ENCODE measurements at regions not wholly inside any gene's neighbourhood (a gene's known extent, or its start where the extent isn't known, plus 50 kb on each side); places are given as distances from the start of the nearest gene placed in this dataset.
"Not testable (repeated sequence)": the region's sequence is repeated elsewhere in the genome, so short reads cannot be mapped to it uniquely, and the experiment has no call there.

DNA sequence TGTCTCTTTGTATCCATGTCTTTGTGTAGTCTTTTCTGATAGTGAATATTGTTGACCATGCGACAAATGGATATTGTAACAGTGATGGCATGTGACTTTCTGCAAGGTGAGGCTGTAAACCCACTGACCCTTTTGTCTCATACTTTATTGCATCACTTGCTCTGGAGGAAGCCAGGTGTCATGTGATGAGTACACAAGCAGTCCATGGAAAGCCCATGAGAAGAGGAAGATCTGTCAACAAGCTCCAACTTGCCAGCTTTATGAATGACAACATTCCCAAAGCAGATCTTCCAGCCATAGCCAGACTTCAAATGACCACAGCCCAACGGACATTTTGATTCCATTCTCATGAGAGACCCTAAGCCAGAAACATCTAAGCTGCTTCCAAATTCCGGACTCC is 450.1 kb upstream of the ACTBL2 start:
- H3K27me3 ChIP-seq (ENCODE audit: control insufficient read depth, low read length) = no peaks in the 10 kb centered on the region
- no peaks in the 10 kb centered on the region for H3K36me3 ChIP-seq (ENCODE audit: control insufficient read depth, low read length)
- TF ChIP-seq, protein P1, sequence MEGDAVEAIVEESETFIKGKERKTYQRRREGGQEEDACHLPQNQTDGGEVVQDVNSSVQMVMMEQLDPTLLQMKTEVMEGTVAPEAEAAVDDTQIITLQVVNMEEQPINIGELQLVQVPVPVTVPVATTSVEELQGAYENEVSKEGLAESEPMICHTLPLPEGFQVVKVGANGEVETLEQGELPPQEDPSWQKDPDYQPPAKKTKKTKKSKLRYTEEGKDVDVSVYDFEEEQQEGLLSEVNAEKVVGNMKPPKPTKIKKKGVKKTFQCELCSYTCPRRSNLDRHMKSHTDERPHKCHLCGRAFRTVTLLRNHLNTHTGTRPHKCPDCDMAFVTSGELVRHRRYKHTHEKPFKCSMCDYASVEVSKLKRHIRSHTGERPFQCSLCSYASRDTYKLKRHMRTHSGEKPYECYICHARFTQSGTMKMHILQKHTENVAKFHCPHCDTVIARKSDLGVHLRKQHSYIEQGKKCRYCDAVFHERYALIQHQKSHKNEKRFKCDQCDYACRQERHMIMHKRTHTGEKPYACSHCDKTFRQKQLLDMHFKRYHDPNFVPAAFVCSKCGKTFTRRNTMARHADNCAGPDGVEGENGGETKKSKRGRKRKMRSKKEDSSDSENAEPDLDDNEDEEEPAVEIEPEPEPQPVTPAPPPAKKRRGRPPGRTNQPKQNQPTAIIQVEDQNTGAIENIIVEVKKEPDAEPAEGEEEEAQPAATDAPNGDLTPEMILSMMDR (IDR thresholded peaks at IDR 0.05; ENCODE audit: low read depth, low read length, poor library complexity, severe bottlenecking) = no peak
- no peak for TF ChIP-seq EZH2phosphoT487 (IDR thresholded peaks at IDR 0.05; ENCODE audit: borderline replicate concordance, low read length)
- H3K9me2 ChIP-seq (replicated peaks; ENCODE audit: control insufficient read depth, low read length) = no peaks in the 10 kb centered on the region
- no peaks in the 10 kb centered on the region for H4K20me1 ChIP-seq (ENCODE audit: control insufficient read depth, insufficient read depth, low read depth, low read length)
- H3F3A ChIP-seq (ENCODE audit: control insufficient read depth, insufficient read depth) = no peaks in the 10 kb centered on the region
- no peak overlapping the region for H3K27ac ChIP-seq (ENCODE audit: low read depth, low read length)
- H3K4me3 ChIP-seq (ENCODE audit: low read length) = no peak overlapping the region
- H3K79me2 ChIP-seq (ENCODE audit: control insufficient read depth, low read length) = no peaks in the 10 kb centered on the region
- H3K9me3 ChIP-seq (ENCODE audit: control insufficient read depth, insufficient read depth, low read length) = no peaks in the 10 kb centered on the region
- H3K4me1 ChIP-seq (ENCODE audit: control insufficient read depth, low read length) = no peaks in the 10 kb centered on the region
- no peak overlapping the region for H3K4me2 ChIP-seq (ENCODE audit: low read length)

DNA sequence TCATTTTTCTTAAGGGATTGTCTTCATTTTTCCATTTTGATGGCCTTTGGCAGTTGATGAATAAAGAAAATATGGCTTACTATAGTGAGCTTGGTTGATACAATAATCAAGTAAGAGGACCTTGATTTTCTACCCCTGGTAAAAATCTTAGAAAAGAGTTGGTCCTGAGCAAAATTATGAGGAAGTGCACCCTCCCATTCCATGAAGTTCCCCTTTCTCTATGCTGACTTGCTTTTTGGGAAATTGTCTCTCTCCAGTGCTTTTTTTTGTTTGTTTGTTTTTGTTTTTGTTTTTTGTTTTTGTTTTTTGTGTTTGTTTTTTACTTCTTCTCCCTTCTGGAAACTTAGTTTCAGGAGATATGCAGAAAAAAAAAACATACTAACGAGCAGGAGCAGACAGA is 449.2 kb upstream of the ACTBL2 start:
- Histone ChIP-seq H3K9me2 (replicated peaks; ENCODE audit: control insufficient read depth, low read length) (no peaks in the 10 kb centered on the region), H4K20me1 (ENCODE audit: control insufficient read depth, insufficient read depth, low read depth, low read length) (no peaks in the 10 kb centered on the region), H3F3A (ENCODE audit: control insufficient read depth, insufficient read depth) (no peaks in the 10 kb centered on the region), H3K4me2 (ENCODE audit: low read length) (no peak overlapping the region), H3K27me3 (ENCODE audit: control insufficient read depth, low read length) (no peaks in the 10 kb centered on the region), H3K79me2 (ENCODE audit: control insufficient read depth, low read length) (no peaks in the 10 kb centered on the region), H3K27ac (ENCODE audit: low read depth, low read length) (no peak overlapping the region), H3K9me3 (ENCODE audit: control insufficient read depth, insufficient read depth, low read length) (no peaks in the 10 kb centered on the region), H3K36me3 (ENCODE audit: control insufficient read depth, low read length) (no peaks in the 10 kb centered on the region), H3K4me1 (ENCODE audit: control insufficient read depth, low read length) (no peaks in the 10 kb centered on the region), H3K4me3 (ENCODE audit: low read length) (no peak overlapping the region)
- TF ChIP-seq, protein P1 (IDR thresholded peaks at IDR 0.05; ENCODE audit: low read depth, low read length, poor library complexity, severe bottlenecking) = no peak
- TF ChIP-seq EZH2phosphoT487 (IDR thresholded peaks at IDR 0.05; ENCODE audit: borderline replicate concordance, low read length) = no peak

DNA sequence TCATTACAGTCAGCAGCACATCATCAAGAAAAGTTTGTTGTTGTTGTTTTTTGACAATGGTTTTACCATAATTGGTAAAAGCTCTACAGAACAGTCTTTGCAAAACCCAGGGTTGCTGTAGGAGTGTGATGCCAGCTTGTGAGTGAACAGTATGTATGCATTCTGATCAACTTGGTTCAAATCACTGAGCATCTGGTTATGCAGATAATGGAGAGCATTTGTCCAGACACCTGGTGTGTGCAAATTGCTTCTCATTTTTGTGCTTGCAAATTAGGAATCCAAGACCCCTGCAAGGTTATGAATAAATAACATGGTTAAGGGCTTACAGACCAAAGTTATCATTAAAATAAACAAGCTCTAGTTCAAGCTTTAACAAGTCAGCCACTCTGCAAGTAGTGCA is 448.7 kb upstream of the ACTBL2 start:
- Histone ChIP-seq H3K4me2 (ENCODE audit: low read length) (no peak overlapping the region), H3K27me3 (ENCODE audit: control insufficient read depth, low read length) (no peaks in the 10 kb centered on the region), H3K36me3 (ENCODE audit: control insufficient read depth, low read length) (no peaks in the 10 kb centered on the region), H3F3A (ENCODE audit: control insufficient read depth, insufficient read depth) (no peaks in the 10 kb centered on the region), H3K9me2 (replicated peaks; ENCODE audit: control insufficient read depth, low read length) (no peaks in the 10 kb centered on the region), H4K20me1 (ENCODE audit: control insufficient read depth, insufficient read depth, low read depth, low read length) (no peaks in the 10 kb centered on the region), H3K9me3 (ENCODE audit: control insufficient read depth, insufficient read depth, low read length) (no peaks in the 10 kb centered on the region), H3K79me2 (ENCODE audit: control insufficient read depth, low read length) (no peaks in the 10 kb centered on the region), H3K4me3 (ENCODE audit: low read length) (no peak overlapping the region), H3K27ac (ENCODE audit: low read depth, low read length) (no peak overlapping the region), H3K4me1 (ENCODE audit: control insufficient read depth, low read length) (no peaks in the 10 kb centered on the region)
- no peak for TF ChIP-seq EZH2phosphoT487 (IDR thresholded peaks at IDR 0.05; ENCODE audit: borderline replicate concordance, low read length)
- TF ChIP-seq, protein P1 (IDR thresholded peaks at IDR 0.05; ENCODE audit: low read depth, low read length, poor library complexity, severe bottlenecking) = no peak

DNA sequence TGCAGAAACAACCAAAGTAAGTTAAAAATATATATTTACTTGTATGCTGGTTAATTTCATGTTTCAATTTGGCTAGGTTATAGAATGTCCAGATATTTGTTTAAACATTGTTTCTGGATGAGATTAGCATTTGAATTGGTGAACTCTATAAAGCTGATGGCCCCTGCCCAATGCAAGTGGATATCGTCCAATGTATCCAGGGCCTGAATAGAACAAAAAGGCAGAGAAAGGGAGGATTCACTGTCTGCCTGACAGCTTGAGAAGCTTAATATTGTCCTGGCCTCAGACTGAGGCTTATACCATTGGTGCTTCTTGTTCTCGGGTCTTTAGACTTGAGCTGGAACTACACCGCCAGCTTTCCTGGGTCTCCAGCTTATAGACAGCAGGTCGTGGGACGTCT is 446.7 kb upstream of the ACTBL2 start:
- Histone ChIP-seq H3K9me3 (ENCODE audit: control insufficient read depth, insufficient read depth, low read length) (no peaks in the 10 kb centered on the region), H3K27ac (ENCODE audit: low read depth, low read length) (no peak overlapping the region), H3F3A (ENCODE audit: control insufficient read depth, insufficient read depth) (no peaks in the 10 kb centered on the region), H4K20me1 (ENCODE audit: control insufficient read depth, insufficient read depth, low read depth, low read length) (no peaks in the 10 kb centered on the region), H3K36me3 (ENCODE audit: control insufficient read depth, low read length) (no peaks in the 10 kb centered on the region), H3K4me1 (ENCODE audit: control insufficient read depth, low read length) (no peaks in the 10 kb centered on the region), H3K27me3 (ENCODE audit: control insufficient read depth, low read length) (no peaks in the 10 kb centered on the region), H3K4me3 (ENCODE audit: low read length) (no peak overlapping the region), H3K4me2 (ENCODE audit: low read length) (no peak overlapping the region), H3K9me2 (replicated peaks; ENCODE audit: control insufficient read depth, low read length) (no peaks in the 10 kb centered on the region), H3K79me2 (ENCODE audit: control insufficient read depth, low read length) (no peaks in the 10 kb centered on the region)
- TF ChIP-seq EZH2phosphoT487 (IDR thresholded peaks at IDR 0.05; ENCODE audit: borderline replicate concordance, low read length) = no peak
- TF ChIP-seq, protein P1 (IDR thresholded peaks at IDR 0.05; ENCODE audit: low read depth, low read length, poor library complexity, severe bottlenecking) = no peak

DNA sequence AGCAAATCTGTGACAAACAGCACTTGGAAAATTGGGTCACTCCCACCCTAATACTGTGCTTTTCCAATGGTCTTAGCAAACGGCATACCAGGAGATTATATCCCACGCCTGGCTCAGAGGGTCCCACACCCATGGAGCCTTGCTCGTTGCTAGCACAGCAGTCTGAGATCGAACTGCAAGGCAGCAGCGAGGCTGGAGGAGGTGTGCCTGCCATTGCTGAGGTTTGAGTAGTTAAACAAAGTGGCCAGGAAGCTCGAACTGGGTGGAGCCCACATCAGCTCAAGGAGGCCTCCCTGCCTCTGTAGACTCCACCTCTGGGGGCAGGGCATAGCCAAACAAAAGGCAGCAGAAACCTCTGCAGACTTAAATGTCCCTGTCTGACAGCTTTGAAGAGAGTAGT is 440.5 kb upstream of the ACTBL2 start:
- not testable (repeated sequence) for H3F3A ChIP-seq (ENCODE audit: control insufficient read depth, insufficient read depth); H3K4me1 ChIP-seq (ENCODE audit: control insufficient read depth, low read length); H3K36me3 ChIP-seq (ENCODE audit: control insufficient read depth, low read length); H3K27ac ChIP-seq (ENCODE audit: low read depth, low read length); H3K27me3 ChIP-seq (ENCODE audit: control insufficient read depth, low read length); H3K4me3 ChIP-seq (ENCODE audit: low read length); H3K4me2 ChIP-seq (ENCODE audit: low read length); H3K9me2 ChIP-seq (replicated peaks; ENCODE audit: control insufficient read depth, low read length); H3K9me3 ChIP-seq (ENCODE audit: control insufficient read depth, insufficient read depth, low read length); H3K79me2 ChIP-seq (ENCODE audit: control insufficient read depth, low read length); H4K20me1 ChIP-seq (ENCODE audit: control insufficient read depth, insufficient read depth, low read depth, low read length)

Measured in DOHH2 (cell line).